ENCODE measurements at regions not wholly inside any gene's neighbourhood (a gene's known extent, or its start where the extent isn't known, plus 50 kb on each side); places are given as distances from the start of the nearest gene placed in this dataset.

- Histone ChIP-seq H3K79me2 (ENCODE audit: low read length) (no peaks in the 10 kb centered on the region), H3K27me3 (ENCODE audit: low read length) (no peaks in the 10 kb centered on the region), H3F3A (ENCODE audit: low read length, unreplicated experiment) (no peaks in the 10 kb centered on the region), H3K9me2 (replicated peaks; ENCODE audit: low read length) (no peaks in the 10 kb centered on the region), H3K9me3 (ENCODE audit: low read length) (no peaks in the 10 kb centered on the region), H3K4me3 (ENCODE audit: low read length) (no peak overlapping the region), H2AFZ (ENCODE audit: low read length) (no peak overlapping the region), H3K4me2 (ENCODE audit: low read length) (no peak overlapping the region), H3K36me3 (ENCODE audit: low read depth, low read length) (no peaks in the 10 kb centered on the region), H3K9ac (ENCODE audit: low read length) (no peak overlapping the region), H3K4me1 (ENCODE audit: insufficient read depth, low read length) (no peaks in the 10 kb centered on the region), H4K20me1 (ENCODE audit: low read length) (no peaks in the 10 kb centered on the region), H3K27ac (ENCODE audit: low read length) (no peak overlapping the region)
- CTCF ChIA-PET, result no interaction called here
- TF ChIP-seq EZH2 (IDR thresholded peaks at IDR 0.05; ENCODE audit: low read length, unreplicated experiment), result no peak
- no peak for TF ChIP-seq EZH2phosphoT487 (IDR thresholded peaks at IDR 0.05; ENCODE audit: borderline replicate concordance, low read length)
- no peak for TF ChIP-seq CTCF (conservative IDR thresholded peaks at IDR 0.05; ENCODE audit: low read depth, low read length)
- POLR2A ChIA-PET (ENCODE audit: unreplicated experiment), result no interaction called here
- intact Hi-C loops (cut with micrococcal nuclease), result no loop called here
- BruUV-seq (replicated peaks), result no TSS peak
- no peak for DNase-seq
- no peak for ATAC-seq
Observed at GRCh38 chr18:46362533-46362932, 258.3 kb downstream of the HAUS1 start.

- DNase-seq (no peak), ATAC-seq (no peak)
- Histone ChIP-seq H3K4me3 (ENCODE audit: low read length) (no peak overlapping the region), H3K4me1 (ENCODE audit: insufficient read depth, low read length) (no peaks in the 10 kb centered on the region), H3K27me3 (ENCODE audit: low read length) (no peaks in the 10 kb centered on the region), H4K20me1 (ENCODE audit: low read length) (no peaks in the 10 kb centered on the region), H3K27ac (ENCODE audit: low read length) (no peak overlapping the region), H3K9me2 (replicated peaks; ENCODE audit: low read length) (no peaks in the 10 kb centered on the region), H2AFZ (ENCODE audit: low read length) (no peak overlapping the region), H3K9me3 (ENCODE audit: low read length) (no peaks in the 10 kb centered on the region), H3K9ac (ENCODE audit: low read length) (no peak overlapping the region), H3F3A (ENCODE audit: low read length, unreplicated experiment) (no peaks in the 10 kb centered on the region), H3K4me2 (ENCODE audit: low read length) (no peak overlapping the region), H3K79me2 (ENCODE audit: low read length) (no peaks in the 10 kb centered on the region), H3K36me3 (ENCODE audit: low read depth, low read length) (no peaks in the 10 kb centered on the region)
- ChIA-PET POLR2A (ENCODE audit: unreplicated experiment) (no interaction called here), CTCF (no interaction called here)
- BruUV-seq (replicated peaks), result no TSS peak
- intact Hi-C loops (cut with micrococcal nuclease), result no loop called here
- TF ChIP-seq EZH2phosphoT487 (IDR thresholded peaks at IDR 0.05; ENCODE audit: borderline replicate concordance, low read length) (no peak), EZH2 (IDR thresholded peaks at IDR 0.05; ENCODE audit: low read length, unreplicated experiment) (no peak), CTCF (conservative IDR thresholded peaks at IDR 0.05; ENCODE audit: low read depth, low read length) (no peak)
Observed at GRCh38 chr18:46364048-46364447, 259.9 kb downstream of the HAUS1 start.

GRCh38 chr18:46366201-46366600 lies 262.0 kb downstream of the HAUS1 start:
- Histone ChIP-seq H3K9me2 (replicated peaks; ENCODE audit: low read length) (no peaks in the 10 kb centered on the region), H3K9me3 (ENCODE audit: low read length) (no peaks in the 10 kb centered on the region), H4K20me1 (ENCODE audit: low read length) (no peaks in the 10 kb centered on the region), H2AFZ (ENCODE audit: low read length) (no peak overlapping the region), H3K9ac (ENCODE audit: low read length) (no peak overlapping the region), H3K4me2 (ENCODE audit: low read length) (no peak overlapping the region), H3K36me3 (ENCODE audit: low read depth, low read length) (no peaks in the 10 kb centered on the region), H3K27me3 (ENCODE audit: low read length) (no peaks in the 10 kb centered on the region), H3K79me2 (ENCODE audit: low read length) (no peaks in the 10 kb centered on the region), H3K27ac (ENCODE audit: low read length) (no peak overlapping the region), H3F3A (ENCODE audit: low read length, unreplicated experiment) (no peaks in the 10 kb centered on the region), H3K4me1 (ENCODE audit: insufficient read depth, low read length) (no peaks in the 10 kb centered on the region), H3K4me3 (ENCODE audit: low read length) (no peak overlapping the region)
- ChIA-PET CTCF (no interaction called here), POLR2A (ENCODE audit: unreplicated experiment) (no interaction called here)
- DNase-seq (no peak), ATAC-seq (no peak)
- intact Hi-C loops (cut with micrococcal nuclease), result no loop called here
- no peak for TF ChIP-seq CTCF (conservative IDR thresholded peaks at IDR 0.05; ENCODE audit: low read depth, low read length)
- no peak for TF ChIP-seq EZH2phosphoT487 (IDR thresholded peaks at IDR 0.05; ENCODE audit: borderline replicate concordance, low read length)
- no peak for TF ChIP-seq EZH2 (IDR thresholded peaks at IDR 0.05; ENCODE audit: low read length, unreplicated experiment)
- no TSS peak for BruUV-seq (replicated peaks)
